Upper lobe of left lung (tissue), 6 donors: ENCODE measurements at regions not wholly inside any gene's neighbourhood (a gene's known extent, or its start where the extent isn't known, plus 50 kb on each side); places are given as distances from the start of the nearest gene placed in this dataset.

Source experiments
- ATAC-seq, 2 donors: fragments of 200-7000 bp; cut with Tn5 transposase; one replicate each; pipeline ENCODE4 v1.9.1; 2022; ENCODE audit warnings: mild to moderate bottlenecking in 2 of 2, moderate library complexity in 2 of 2; ENCODE audit not compliant: low FRiP score in 2 of 2
- DNase-seq, 2 donors: peaks; one replicate each; pipeline ENCODE4 v3.0.0-alpha.2; 2019 to 2020
- H3K27ac ChIP-seq, 4 donors: fragments of 200-600 bp; sonication (generic); one replicate each; pipeline ENCODE4 v1.5.1; 2016 to 2019
- H3K27me3 ChIP-seq, 4 donors: fragments of 200-600 bp; sonication (generic); one replicate each; pipeline ENCODE4 v1.5.1; 2017 to 2019
- H3K36me3 ChIP-seq, 4 donors: fragments of 200-600 bp; sonication (generic); one replicate each; pipeline ENCODE4 v1.5.1; 2016 to 2019
- H3K4me1 ChIP-seq, 4 donors: fragments of 200-600 bp; sonication (generic); one replicate each; pipeline ENCODE4 v1.5.1; 2018 to 2019
- H3K4me3 ChIP-seq, 4 donors: fragments of 200-600 bp; sonication (generic); one replicate each; pipeline ENCODE4 v1.5.1; 2017 to 2019; ENCODE audit warnings: mild to moderate bottlenecking in 2 of 4, moderate library complexity in 1 of 4
- H3K9me3 ChIP-seq, 4 donors: fragments of 200-600 bp; sonication (generic); one replicate each; pipeline ENCODE4 v1.5.1; 2018 to 2019
- EP300 ChIP-seq, 4 donors: sonication (generic); formaldehyde crosslinking; IDR thresholded peaks; one replicate each; pipeline ENCODE4 v1.5.1; 2017; ENCODE audit warnings: antibody characterized with exemption in 4 of 4, control low read depth in 2 of 4
- POLR2A ChIP-seq, 4 donors: fragments of 450-650 bp; IDR thresholded peaks; one replicate each; pipeline ENCODE4 v1.5.1; 2016 to 2017; ENCODE audit warnings: antibody characterized with exemption in 4 of 4, mild to moderate bottlenecking in 2 of 4
- POLR2AphosphoS5 ChIP-seq, 2 donors: sonication (generic); formaldehyde crosslinking; IDR thresholded peaks; one replicate each; pipeline ENCODE4 v1.5.1; 2017; ENCODE audit warnings: antibody characterized with exemption in 2 of 2
- WGBS, 2 donors: methylation state at CpG; one replicate each; pipeline ENCODE4 v1.1.5; 2017 to 2018; 5-methylcytosine and 5-hydroxymethylcytosine counted together
- TF ChIP-seq, protein P1 (sequence below), 6 experiments: fragments of 450-650 bp in 4 of 6; fragments of 200-600 bp in 2 of 6; sonication (generic) in 2 of 6; IDR thresholded peaks; one replicate each; pipeline ENCODE4 v1.5.1; 2016 to 2019; ENCODE audit warnings: antibody characterized with exemption in 6 of 6
- donor health status: DM: no; HTN: no; CAD: no; lungs with moderate emphysema.
- donor health status: DM: no; HTN: yes; CAD: no; lungs with severe emphysema.

GRCh38 chr5:74094096-74094781 is 468.2 kb downstream of the ARHGEF28 start:
- ATAC-seq (no peak), DNase-seq (no peak)
- H3K27ac ChIP-seq = no peak overlapping the region
- 71 to 79% methylated on average over 5 of the region's 5 CpGs for WGBS, 2 donors
- H3K4me3 ChIP-seq = no peak overlapping the region
- no peaks in the 10 kb centered on the region for H3K27me3 ChIP-seq
- no peaks in the 10 kb centered on the region for H3K4me1 ChIP-seq
- TF ChIP-seq POLR2A (IDR thresholded peaks at IDR 0.05) = no peak
- TF ChIP-seq, protein P1, sequence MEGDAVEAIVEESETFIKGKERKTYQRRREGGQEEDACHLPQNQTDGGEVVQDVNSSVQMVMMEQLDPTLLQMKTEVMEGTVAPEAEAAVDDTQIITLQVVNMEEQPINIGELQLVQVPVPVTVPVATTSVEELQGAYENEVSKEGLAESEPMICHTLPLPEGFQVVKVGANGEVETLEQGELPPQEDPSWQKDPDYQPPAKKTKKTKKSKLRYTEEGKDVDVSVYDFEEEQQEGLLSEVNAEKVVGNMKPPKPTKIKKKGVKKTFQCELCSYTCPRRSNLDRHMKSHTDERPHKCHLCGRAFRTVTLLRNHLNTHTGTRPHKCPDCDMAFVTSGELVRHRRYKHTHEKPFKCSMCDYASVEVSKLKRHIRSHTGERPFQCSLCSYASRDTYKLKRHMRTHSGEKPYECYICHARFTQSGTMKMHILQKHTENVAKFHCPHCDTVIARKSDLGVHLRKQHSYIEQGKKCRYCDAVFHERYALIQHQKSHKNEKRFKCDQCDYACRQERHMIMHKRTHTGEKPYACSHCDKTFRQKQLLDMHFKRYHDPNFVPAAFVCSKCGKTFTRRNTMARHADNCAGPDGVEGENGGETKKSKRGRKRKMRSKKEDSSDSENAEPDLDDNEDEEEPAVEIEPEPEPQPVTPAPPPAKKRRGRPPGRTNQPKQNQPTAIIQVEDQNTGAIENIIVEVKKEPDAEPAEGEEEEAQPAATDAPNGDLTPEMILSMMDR (IDR thresholded peaks at IDR 0.05) = no peak
- TF ChIP-seq POLR2AphosphoS5 (IDR thresholded peaks at IDR 0.05) = no peak
- TF ChIP-seq EP300 (IDR thresholded peaks at IDR 0.05) = no peak
- H3K9me3 ChIP-seq = peaks cover 0 to 2% (median 0%) of the 10 kb centered on the region in 4 donors
- H3K36me3 ChIP-seq = no peaks in the 10 kb centered on the region

DNA sequence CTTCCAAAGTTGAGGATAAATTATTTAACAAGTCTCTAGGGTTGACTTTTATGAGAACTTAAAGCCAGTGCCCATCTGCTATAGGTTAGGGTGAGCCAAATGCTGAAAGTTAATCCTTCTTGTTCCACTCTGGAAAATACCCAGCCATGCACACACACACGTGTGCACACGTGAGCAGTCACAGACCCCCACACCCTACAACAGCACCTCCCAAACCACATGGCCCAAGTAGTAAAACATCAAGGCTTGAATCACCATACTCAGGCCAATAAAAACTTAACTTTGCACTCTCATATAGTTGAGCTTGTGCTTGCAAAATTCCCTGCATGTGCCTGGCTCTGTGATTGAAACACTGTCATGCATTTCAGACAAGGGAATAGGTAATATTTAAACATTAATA is 467.6 kb downstream of the ARHGEF28 start:
- H3K4me1 ChIP-seq = no peaks in the 10 kb centered on the region
- H3K9me3 ChIP-seq = no peaks in the 10 kb centered on the region
- no peaks in the 10 kb centered on the region for H3K36me3 ChIP-seq
- no peak overlapping the region for H3K4me3 ChIP-seq
- H3K27me3 ChIP-seq = no peaks in the 10 kb centered on the region
- 88 to 92% methylated on average over 2 of the region's 2 CpGs for WGBS, 2 donors
- H3K27ac ChIP-seq = no peak overlapping the region
- ATAC-seq (no peak), DNase-seq (no peak)
- TF ChIP-seq EP300 (IDR thresholded peaks at IDR 0.05) = no peak
- TF ChIP-seq POLR2A (IDR thresholded peaks at IDR 0.05) = no peak
- TF ChIP-seq, protein P1 (IDR thresholded peaks at IDR 0.05) = no peak
- TF ChIP-seq POLR2AphosphoS5 (IDR thresholded peaks at IDR 0.05) = no peak

DNA sequence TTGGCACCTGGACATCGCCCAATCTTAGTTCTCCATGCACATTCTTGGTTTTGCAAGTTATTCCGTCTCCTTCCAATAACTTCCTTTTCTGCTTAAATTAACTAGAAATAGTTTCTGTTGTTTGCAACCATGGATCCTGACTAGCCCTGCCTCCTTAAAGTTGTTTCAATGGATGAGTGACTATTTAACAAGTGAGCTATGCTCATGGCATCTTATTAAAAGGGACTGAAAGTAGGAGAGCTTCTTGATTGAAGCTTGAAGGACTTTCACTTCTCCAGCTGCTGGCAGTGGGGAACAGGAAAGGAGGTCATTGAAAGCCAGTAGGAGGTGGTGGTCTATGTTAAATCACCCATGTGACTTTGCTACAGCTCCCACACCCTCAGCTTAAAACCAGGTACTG is 466.8 kb downstream of the ARHGEF28 start:
- Histone ChIP-seq H3K9me3 (no peaks in the 10 kb centered on the region), H3K27ac (no peak overlapping the region), H3K36me3 (no peaks in the 10 kb centered on the region), H3K27me3 (no peaks in the 10 kb centered on the region), H3K4me3 (no peak overlapping the region), H3K4me1 (no peaks in the 10 kb centered on the region)
- WGBS, 2 donors = 91 to 96% methylated on average over 2 of the region's 2 CpGs
- DNase-seq (no peak), ATAC-seq (no peak)
- TF ChIP-seq, protein P1 (IDR thresholded peaks at IDR 0.05) = no peak
- TF ChIP-seq POLR2A (IDR thresholded peaks at IDR 0.05) (no peak), EP300 (IDR thresholded peaks at IDR 0.05) (no peak), POLR2AphosphoS5 (IDR thresholded peaks at IDR 0.05) (no peak)

DNA sequence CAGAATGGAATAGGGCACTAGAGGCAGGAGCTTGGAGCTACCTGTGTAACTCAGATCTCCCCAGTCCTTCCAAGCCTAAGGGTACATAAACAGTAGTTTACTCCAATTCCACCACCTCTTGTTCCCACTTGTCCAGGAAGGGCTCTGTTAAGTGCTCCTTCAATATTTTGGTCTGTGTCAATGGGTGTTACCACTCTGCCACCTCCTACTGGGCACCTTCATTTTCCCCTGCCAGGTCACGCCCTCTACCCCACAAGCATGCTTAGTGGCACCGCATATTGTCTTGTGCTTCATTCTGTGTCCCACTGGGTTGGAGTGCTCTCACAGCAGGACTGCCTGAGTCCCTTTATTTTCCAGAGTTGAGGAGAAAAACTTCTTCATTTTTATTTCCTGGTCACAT is 459.8 kb downstream of the ARHGEF28 start:
- TF ChIP-seq, protein P1 (IDR thresholded peaks at IDR 0.05) = no peak
- peak in 1 of 4 donors; percentile 27 for TF ChIP-seq POLR2A (IDR thresholded peaks at IDR 0.05)
- H3K4me3 ChIP-seq = no peak overlapping the region
- H3K27ac ChIP-seq = peak overlapping the region in 2 of 4 donors; percentile 57 to 59
- H3K9me3 ChIP-seq = no peaks in the 10 kb centered on the region
- ATAC-seq (peak in 1 of 2 donors; percentile 76), DNase-seq (peak in 1 of 2 donors; percentile 58)
- WGBS, 2 donors = 77% methylated on average over 2 of the region's 2 CpGs
- no peaks in the 10 kb centered on the region for H3K27me3 ChIP-seq
- peaks cover 0 to 18% (median 5%) of the 10 kb centered on the region in 4 donors for H3K4me1 ChIP-seq
- H3K36me3 ChIP-seq = no peaks in the 10 kb centered on the region

DNA sequence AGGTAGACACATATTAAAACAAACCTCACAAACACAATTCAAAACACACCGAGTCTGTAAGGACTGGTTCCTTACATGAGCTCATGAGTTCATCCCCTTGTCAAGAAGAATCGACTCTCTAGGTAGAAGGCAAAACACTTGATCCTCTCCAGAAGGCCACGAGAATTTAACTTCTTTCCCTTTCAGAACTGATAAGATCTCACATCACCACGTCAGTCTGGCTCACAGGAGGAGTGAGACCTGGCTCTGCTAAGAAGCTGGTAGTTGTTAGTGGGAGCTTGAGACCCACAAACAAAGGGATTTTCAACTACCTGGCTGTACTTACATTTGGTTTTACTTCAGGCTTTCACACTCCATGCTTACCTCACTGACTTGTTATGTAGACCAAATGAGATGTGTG is 459.2 kb downstream of the ARHGEF28 start:
- H3K27me3 ChIP-seq = no peaks in the 10 kb centered on the region
- 46 to 62% methylated on average over 4 of the region's 4 CpGs for WGBS, 2 donors
- no peak for TF ChIP-seq POLR2A (IDR thresholded peaks at IDR 0.05)
- no peak for TF ChIP-seq EP300 (IDR thresholded peaks at IDR 0.05)
- TF ChIP-seq POLR2AphosphoS5 (IDR thresholded peaks at IDR 0.05) = no peak
- TF ChIP-seq, protein P1 (IDR thresholded peaks at IDR 0.05) = no peak
- peak overlapping the region in 1 of 4 donors; percentile 57 for H3K27ac ChIP-seq
- DNase-seq (no peak), ATAC-seq (no peak)
- H3K36me3 ChIP-seq = no peaks in the 10 kb centered on the region
- H3K4me3 ChIP-seq = no peak overlapping the region
- peaks cover 0 to 18% (median 5%) of the 10 kb centered on the region in 4 donors for H3K4me1 ChIP-seq
- no peaks in the 10 kb centered on the region for H3K9me3 ChIP-seq
